Osteocyte (in vitro differentiated cells): ENCODE measurements at regions not wholly inside any gene's neighbourhood (a gene's known extent, or its start where the extent isn't known, plus 50 kb on each side); places are given as distances from the start of the nearest gene placed in this dataset.

ENCODE experiments used
- DNase-seq: peaks from one replicate; pipeline ENCODE4 v3.0.0; 2021; ENCODE audit warnings: mixed read lengths; ENCODE audit not compliant: unreplicated experiment; ENCODE audit errors: extremely low spot score
- H3K27ac Mint-ChIP-seq: one replicate; pipeline ENCODE4 v1.8.0; 2021; ENCODE audit warnings: mild to moderate bottlenecking, mixed read lengths; ENCODE audit not compliant: unreplicated experiment
- H3K27me3 Mint-ChIP-seq: one replicate; pipeline ENCODE4 v1.8.0; 2021; ENCODE audit warnings: mixed read lengths; ENCODE audit not compliant: unreplicated experiment
- H3K36me3 Mint-ChIP-seq: one replicate; pipeline ENCODE4 v1.8.0; 2021; ENCODE audit warnings: mixed read lengths; ENCODE audit not compliant: unreplicated experiment
- H3K4me1 Mint-ChIP-seq: one replicate; pipeline ENCODE4 v1.8.0; 2021; ENCODE audit warnings: mixed read lengths; ENCODE audit not compliant: unreplicated experiment
- H3K4me3 Mint-ChIP-seq: one replicate; pipeline ENCODE4 v1.8.0; 2021; ENCODE audit warnings: mild to moderate bottlenecking, moderate library complexity, mixed read lengths; ENCODE audit not compliant: unreplicated experiment
- H3K9me3 Mint-ChIP-seq: one replicate; pipeline ENCODE4 v1.8.0; 2021; ENCODE audit warnings: mixed read lengths; ENCODE audit not compliant: unreplicated experiment
- TF ChIP-seq, protein P1 (sequence below): fragments of 200-600 bp; sonication (generic); IDR thresholded peaks from 2 replicates; pipeline ENCODE4 v1.5.0; 2021; ENCODE audit warnings: antibody characterized with exemption, mild to moderate bottlenecking, moderate library complexity

DNA sequence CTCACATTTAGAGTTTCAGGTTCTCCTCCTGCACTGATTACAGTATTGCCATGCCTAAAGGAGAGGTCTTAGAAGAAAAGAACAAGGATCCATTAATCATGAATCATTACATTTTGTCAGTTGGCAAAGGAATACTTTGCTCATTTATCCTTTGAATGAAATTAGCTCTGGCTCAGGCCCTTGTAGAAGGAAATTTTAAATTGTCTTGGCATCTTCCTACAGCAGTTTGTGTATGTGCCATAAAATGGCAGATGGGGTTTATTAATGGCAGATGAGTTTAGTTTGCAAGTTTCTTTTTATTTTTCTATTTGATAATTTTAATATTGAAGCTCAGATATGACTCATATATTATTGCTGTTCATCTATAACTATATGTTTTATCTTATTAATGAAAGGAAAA is 181.2 kb upstream of the EPHA3 start:
- no peaks in the 10 kb centered on the region for H3K27me3 Mint-ChIP-seq
- DNase-seq = no peak
- TF ChIP-seq, protein P1, sequence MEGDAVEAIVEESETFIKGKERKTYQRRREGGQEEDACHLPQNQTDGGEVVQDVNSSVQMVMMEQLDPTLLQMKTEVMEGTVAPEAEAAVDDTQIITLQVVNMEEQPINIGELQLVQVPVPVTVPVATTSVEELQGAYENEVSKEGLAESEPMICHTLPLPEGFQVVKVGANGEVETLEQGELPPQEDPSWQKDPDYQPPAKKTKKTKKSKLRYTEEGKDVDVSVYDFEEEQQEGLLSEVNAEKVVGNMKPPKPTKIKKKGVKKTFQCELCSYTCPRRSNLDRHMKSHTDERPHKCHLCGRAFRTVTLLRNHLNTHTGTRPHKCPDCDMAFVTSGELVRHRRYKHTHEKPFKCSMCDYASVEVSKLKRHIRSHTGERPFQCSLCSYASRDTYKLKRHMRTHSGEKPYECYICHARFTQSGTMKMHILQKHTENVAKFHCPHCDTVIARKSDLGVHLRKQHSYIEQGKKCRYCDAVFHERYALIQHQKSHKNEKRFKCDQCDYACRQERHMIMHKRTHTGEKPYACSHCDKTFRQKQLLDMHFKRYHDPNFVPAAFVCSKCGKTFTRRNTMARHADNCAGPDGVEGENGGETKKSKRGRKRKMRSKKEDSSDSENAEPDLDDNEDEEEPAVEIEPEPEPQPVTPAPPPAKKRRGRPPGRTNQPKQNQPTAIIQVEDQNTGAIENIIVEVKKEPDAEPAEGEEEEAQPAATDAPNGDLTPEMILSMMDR = no peak
- peaks cover 2% of the 10 kb centered on the region for H3K4me1 Mint-ChIP-seq
- H3K9me3 Mint-ChIP-seq = no peaks in the 10 kb centered on the region
- H3K27ac Mint-ChIP-seq = no peak overlapping the region
- no peak overlapping the region for H3K4me3 Mint-ChIP-seq
- no peaks in the 10 kb centered on the region for H3K36me3 Mint-ChIP-seq

DNA sequence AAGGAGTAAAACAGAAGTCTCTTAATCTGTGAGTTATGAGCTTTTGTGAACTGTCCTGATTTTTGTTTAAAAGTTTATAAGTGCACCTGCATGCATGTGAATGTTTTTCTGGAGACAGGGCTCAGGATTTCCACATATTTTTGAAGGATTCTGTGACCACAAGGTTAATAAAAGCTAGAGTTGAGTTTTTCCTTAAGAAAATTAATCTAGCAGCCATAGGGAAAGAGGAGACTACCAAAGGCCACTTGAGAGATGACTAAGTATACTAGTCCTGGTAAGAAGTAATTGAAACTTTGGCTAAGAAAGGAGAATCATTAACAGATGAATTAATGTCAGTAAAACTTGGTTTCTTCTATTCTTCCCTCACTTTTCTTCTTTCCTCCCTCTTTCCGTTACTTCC is 176.8 kb upstream of the EPHA3 start:
- Mint-ChIP-seq H3K27ac (no peak overlapping the region), H3K4me3 (no peak overlapping the region), H3K27me3 (no peaks in the 10 kb centered on the region), H3K4me1 (peaks cover 2% of the 10 kb centered on the region), H3K9me3 (no peaks in the 10 kb centered on the region), H3K36me3 (no peaks in the 10 kb centered on the region)
- TF ChIP-seq, protein P1 = no peak
- DNase-seq = no peak

DNA sequence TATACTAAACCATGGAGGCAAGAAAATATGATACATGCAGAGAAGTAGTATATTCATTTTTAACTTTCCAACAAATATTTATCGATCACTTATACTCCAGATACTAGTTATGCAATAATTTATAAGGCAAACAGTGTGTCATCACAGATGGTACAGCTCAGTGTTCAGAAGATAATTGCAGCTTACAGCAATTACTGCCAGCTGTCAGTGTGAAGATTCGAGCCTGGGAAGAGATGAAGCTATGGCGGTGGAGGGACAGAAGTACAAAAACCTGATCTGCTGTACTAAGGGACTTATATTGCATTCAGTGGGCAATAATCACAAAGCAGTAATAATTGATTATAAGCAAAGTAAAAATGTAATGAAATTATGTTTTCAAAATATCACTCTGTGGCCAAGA is 170.6 kb upstream of the EPHA3 start:
- H3K27me3 Mint-ChIP-seq = no peaks in the 10 kb centered on the region

DNA sequence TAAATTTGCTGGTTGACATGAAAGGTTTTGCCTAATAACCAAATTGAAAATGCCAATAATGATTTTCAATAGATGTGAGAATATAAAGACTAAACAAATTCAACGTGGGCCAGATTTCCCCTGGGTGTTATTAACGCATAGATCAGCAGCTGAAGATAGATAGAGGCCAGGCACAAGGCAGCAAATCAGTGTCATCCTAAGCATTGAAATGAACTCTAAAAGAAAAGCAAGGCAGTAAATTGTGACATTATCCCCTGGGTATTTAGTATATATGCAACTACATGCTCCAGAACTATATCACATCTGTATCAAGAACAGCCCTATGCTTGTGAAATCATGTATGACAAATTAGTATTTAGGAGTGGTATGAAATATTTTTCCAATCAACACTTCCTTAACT is 167.1 kb upstream of the EPHA3 start:
- Mint-ChIP-seq H3K27ac (no peak overlapping the region), H3K27me3 (no peaks in the 10 kb centered on the region), H3K4me3 (no peak overlapping the region), H3K36me3 (no peaks in the 10 kb centered on the region), H3K9me3 (no peaks in the 10 kb centered on the region), H3K4me1 (no peaks in the 10 kb centered on the region)
- no peak for DNase-seq
- TF ChIP-seq, protein P1 = no peak

More for the DNA sequence above, 170.6 kb upstream of the EPHA3 start:
- no peaks in the 10 kb centered on the region for H3K9me3 Mint-ChIP-seq
- H3K36me3 Mint-ChIP-seq = no peaks in the 10 kb centered on the region
- no peaks in the 10 kb centered on the region for H3K4me1 Mint-ChIP-seq
- H3K27ac Mint-ChIP-seq = no peak overlapping the region
- TF ChIP-seq, protein P1 = no peak
- no peak overlapping the region for H3K4me3 Mint-ChIP-seq
- DNase-seq = no peak

DNA sequence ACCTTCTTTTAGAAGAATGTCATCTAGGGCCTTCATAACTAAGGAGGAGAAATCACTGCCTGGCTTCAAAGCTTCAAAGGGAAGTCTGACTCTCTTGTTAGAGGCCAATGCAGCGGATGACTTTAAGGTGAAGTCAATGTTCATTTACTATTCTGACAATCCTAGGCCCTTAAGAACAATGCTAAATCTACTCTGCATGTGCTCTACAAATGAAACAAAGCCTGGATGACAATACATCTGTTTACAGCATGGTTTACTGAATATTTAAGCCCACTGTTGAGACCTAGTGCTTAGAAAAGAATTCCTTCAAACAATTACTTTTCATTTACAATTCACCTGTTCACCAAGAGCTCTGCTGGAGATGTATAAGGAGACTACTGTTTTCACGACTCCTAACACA is 160.4 kb upstream of the EPHA3 start:
- H3K4me3 Mint-ChIP-seq = no peak overlapping the region
- DNase-seq = no peak

More for the DNA sequence above, 160.4 kb upstream of the EPHA3 start:
- Mint-ChIP-seq H3K9me3 (peaks cover 6% of the 10 kb centered on the region), H3K27ac (no peak overlapping the region), H3K36me3 (no peaks in the 10 kb centered on the region), H3K4me1 (no peaks in the 10 kb centered on the region), H3K27me3 (no peaks in the 10 kb centered on the region)
- TF ChIP-seq, protein P1 = no peak
